OCI-LY3 (cell line): ENCODE measurements at regions not wholly inside any gene's neighbourhood (a gene's known extent, or its start where the extent isn't known, plus 50 kb on each side); places are given as distances from the start of the nearest gene placed in this dataset.

Experiments used
- EZH2phosphoT487 ChIP-seq: fragments of 200-600 bp; shearing (Covaris generic); IDR thresholded peaks from 2 replicates; pipeline ENCODE4 v1.6.1; 2018; ENCODE audit warnings: antibody characterized with exemption, mixed run types, low read depth
- TF ChIP-seq, protein P1 (sequence below): fragments of 200-600, 300-600 bp; sonication (generic); IDR thresholded peaks from 2 replicates; pipeline ENCODE4 v1.5.1; 2014; ENCODE audit warnings: antibody characterized with exemption, low read length, low read depth

DNA sequence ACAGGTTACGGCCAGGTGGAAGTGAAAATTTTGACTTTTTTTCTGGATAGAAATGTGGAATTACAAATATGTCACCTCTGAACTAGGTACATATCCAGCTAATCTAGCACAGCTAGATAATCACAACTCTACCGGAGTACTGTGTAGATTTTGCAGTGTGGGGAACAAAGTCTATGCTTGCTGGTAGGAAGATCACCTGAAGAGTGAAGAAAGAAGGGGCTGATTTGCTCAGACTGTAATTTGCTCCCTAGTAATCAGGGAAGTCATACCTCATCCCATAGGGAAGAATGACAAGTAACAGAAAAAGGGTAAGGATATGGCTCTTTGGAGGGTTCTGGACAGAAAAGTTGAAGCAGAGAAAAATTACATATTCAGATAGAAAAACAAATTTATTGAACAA lies 319.6 kb upstream of the TMPRSS15 start:
- TF ChIP-seq, protein P1, sequence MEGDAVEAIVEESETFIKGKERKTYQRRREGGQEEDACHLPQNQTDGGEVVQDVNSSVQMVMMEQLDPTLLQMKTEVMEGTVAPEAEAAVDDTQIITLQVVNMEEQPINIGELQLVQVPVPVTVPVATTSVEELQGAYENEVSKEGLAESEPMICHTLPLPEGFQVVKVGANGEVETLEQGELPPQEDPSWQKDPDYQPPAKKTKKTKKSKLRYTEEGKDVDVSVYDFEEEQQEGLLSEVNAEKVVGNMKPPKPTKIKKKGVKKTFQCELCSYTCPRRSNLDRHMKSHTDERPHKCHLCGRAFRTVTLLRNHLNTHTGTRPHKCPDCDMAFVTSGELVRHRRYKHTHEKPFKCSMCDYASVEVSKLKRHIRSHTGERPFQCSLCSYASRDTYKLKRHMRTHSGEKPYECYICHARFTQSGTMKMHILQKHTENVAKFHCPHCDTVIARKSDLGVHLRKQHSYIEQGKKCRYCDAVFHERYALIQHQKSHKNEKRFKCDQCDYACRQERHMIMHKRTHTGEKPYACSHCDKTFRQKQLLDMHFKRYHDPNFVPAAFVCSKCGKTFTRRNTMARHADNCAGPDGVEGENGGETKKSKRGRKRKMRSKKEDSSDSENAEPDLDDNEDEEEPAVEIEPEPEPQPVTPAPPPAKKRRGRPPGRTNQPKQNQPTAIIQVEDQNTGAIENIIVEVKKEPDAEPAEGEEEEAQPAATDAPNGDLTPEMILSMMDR, result no peak
- TF ChIP-seq EZH2phosphoT487, result no peak
